Keratinocyte (primary cell): ENCODE measurements at regions not wholly inside any gene's neighbourhood (a gene's known extent, or its start where the extent isn't known, plus 50 kb on each side); places are given as distances from the start of the nearest gene placed in this dataset.
A peak's percentile ranks its signal among the peaks of the same experiment; 100 is the strongest.

Experiments
- DNase-seq: peaks from one replicate; pipeline ENCODE4 v3.0.0-alpha.2; 2011; ENCODE audit warnings: low read depth, missing footprints, low spot score
- FAIRE-seq: peaks from 2 replicates; lab custom pipeline; 2011; peaks lifted over from hg19 to GRCh38; lab: Jason Lieb, UNC
- H2AFZ ChIP-seq: 2 replicates; pipeline ENCODE4 v1.6.0; 2012; ENCODE audit warnings: low read length, control low read depth, inconsistent platforms; ENCODE audit not compliant: control insufficient read depth
- H3K27ac ChIP-seq: 2 replicates; pipeline ENCODE4 v1.5.1; 2011; ENCODE audit warnings: low read length; ENCODE audit not compliant: control insufficient read depth, insufficient read depth
- H3K27me3 ChIP-seq: 3 replicates; pipeline ENCODE4 v1.6.0; 2011; ENCODE audit warnings: low read length; ENCODE audit not compliant: control insufficient read depth, insufficient read depth; ENCODE audit errors: extremely low read depth
- H3K36me3 ChIP-seq, 2 experiments: 2 replicates in 1 of 2; 3 replicates in 1 of 2; pipeline ENCODE4 v1.5.1; 2011; ENCODE audit warnings: low read length in 2 of 2, mild to moderate bottlenecking in 1 of 2; ENCODE audit not compliant: control insufficient read depth in 2 of 2, insufficient read depth in 2 of 2; ENCODE audit errors: extremely low read depth in 1 of 2
- H3K4me1 ChIP-seq: 3 replicates; pipeline ENCODE4 v1.5.1; 2011; ENCODE audit warnings: low read length; ENCODE audit not compliant: control insufficient read depth, insufficient read depth; ENCODE audit errors: extremely low read depth
- H3K4me2 ChIP-seq: 3 replicates; pipeline ENCODE4 v1.6.0; 2011; ENCODE audit warnings: low read depth, low read length; ENCODE audit not compliant: control insufficient read depth, insufficient read depth; ENCODE audit errors: extremely low read depth
- H3K4me3 ChIP-seq, 3 experiments: fragments of 200-600 bp in 1 of 3; sonication (generic) in 1 of 3; 2 replicates in 2 of 3; 3 replicates in 1 of 3; pipeline ENCODE4 v1.5.1; 2011 to 2016; ENCODE audit warnings: low read length in 3 of 3, mild to moderate bottlenecking in 3 of 3, control low read depth in 2 of 3, inconsistent platforms in 1 of 3, low read depth in 1 of 3, mixed read lengths in 1 of 3, mixed run types in 1 of 3, moderate library complexity in 1 of 3; ENCODE audit not compliant: control insufficient read depth in 2 of 3, insufficient read depth in 2 of 3; ENCODE audit errors: extremely low read depth in 1 of 3
- H3K79me2 ChIP-seq: 2 replicates; pipeline ENCODE4 v1.6.0; 2012; ENCODE audit warnings: low read length; ENCODE audit not compliant: control insufficient read depth, insufficient read depth
- H3K9ac ChIP-seq: 3 replicates; pipeline ENCODE4 v1.6.0; 2011; ENCODE audit warnings: low read length; ENCODE audit not compliant: control insufficient read depth, insufficient read depth; ENCODE audit errors: extremely low read depth
- H3K9me1 ChIP-seq: 3 replicates; pipeline ENCODE4 v1.6.0; 2011; ENCODE audit warnings: low read length; ENCODE audit not compliant: control insufficient read depth, insufficient read depth; ENCODE audit errors: extremely low read depth
- H3K9me3 ChIP-seq: 2 replicates; pipeline ENCODE4 v1.5.1; 2012; ENCODE audit warnings: low read depth, low read length; ENCODE audit not compliant: control insufficient read depth
- H4K20me1 ChIP-seq: 3 replicates; pipeline ENCODE4 v1.6.0; 2011; ENCODE audit warnings: low read length; ENCODE audit not compliant: control insufficient read depth, insufficient read depth; ENCODE audit errors: extremely low read depth
- EZH2 ChIP-seq: IDR thresholded peaks from one replicate; pipeline ENCODE4 v1.6.1; 2012; ENCODE audit warnings: inconsistent platforms, mild to moderate bottlenecking, low read length, moderate library complexity
- dilution Hi-C: fragments of 300-500 bp; cut with MboI; formaldehyde crosslinking; loops from one replicate; pipeline ENCODE4 v1.7.0; 2020; ENCODE audit warnings: low sequenced_read_pairs; ENCODE audit not compliant: extremely low pct_ligation_motif_present
- TF ChIP-seq, protein P1 (sequence below), 3 experiments: IDR thresholded peaks in 1 of 3; conservative IDR thresholded peaks in 1 of 3; optimal IDR thresholded peaks in 1 of 3; 2 replicates in 2 of 3; 3 replicates in 1 of 3; pipeline versions ENCODE3 to v1.5.1; 2011; ENCODE audit warnings: low read length in 3 of 3, mild to moderate bottlenecking in 3 of 3, moderate library complexity in 2 of 3, control low read depth in 1 of 3, inconsistent platforms in 1 of 3; ENCODE audit not compliant: insufficient read depth in 2 of 3; ENCODE audit errors: extremely low read depth in 1 of 3

DNA sequence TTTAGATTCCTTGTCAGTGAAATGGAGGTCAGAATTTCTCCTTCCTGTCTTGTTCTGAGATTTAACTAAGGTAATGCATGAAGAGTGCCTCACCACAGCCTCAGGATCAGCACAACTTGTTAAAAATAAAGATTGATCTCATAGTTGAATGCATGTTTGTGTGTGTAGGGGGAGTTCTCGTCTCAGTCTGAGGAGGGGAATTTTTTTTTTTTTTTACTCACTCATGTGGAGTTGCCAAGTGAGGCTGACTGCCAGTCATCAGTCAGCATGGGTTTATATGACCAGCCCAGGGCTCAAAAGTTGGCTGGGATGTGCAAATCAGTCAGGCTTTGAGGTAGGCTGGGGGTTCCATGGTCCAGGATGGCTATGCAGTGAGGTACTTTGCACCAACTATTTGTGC, 113.2 kb downstream of the FANCF start:
- Histone ChIP-seq H3K27ac (no peak overlapping the region), H3K36me3 (no peaks in the 10 kb centered on the region), H3K79me2 (no peaks in the 10 kb centered on the region), H3K4me1 (peaks cover 7% of the 10 kb centered on the region), H4K20me1 (no peaks in the 10 kb centered on the region), H2AFZ (no peak overlapping the region), H3K27me3 (no peaks in the 10 kb centered on the region), H3K9ac (no peak overlapping the region), H3K9me1 (no peaks in the 10 kb centered on the region), H3K4me3 (no peak overlapping the region), H3K9me3 (peaks cover 4% of the 10 kb centered on the region), H3K4me2 (no peak overlapping the region)
- no peak for TF ChIP-seq EZH2
- TF ChIP-seq, protein P1, sequence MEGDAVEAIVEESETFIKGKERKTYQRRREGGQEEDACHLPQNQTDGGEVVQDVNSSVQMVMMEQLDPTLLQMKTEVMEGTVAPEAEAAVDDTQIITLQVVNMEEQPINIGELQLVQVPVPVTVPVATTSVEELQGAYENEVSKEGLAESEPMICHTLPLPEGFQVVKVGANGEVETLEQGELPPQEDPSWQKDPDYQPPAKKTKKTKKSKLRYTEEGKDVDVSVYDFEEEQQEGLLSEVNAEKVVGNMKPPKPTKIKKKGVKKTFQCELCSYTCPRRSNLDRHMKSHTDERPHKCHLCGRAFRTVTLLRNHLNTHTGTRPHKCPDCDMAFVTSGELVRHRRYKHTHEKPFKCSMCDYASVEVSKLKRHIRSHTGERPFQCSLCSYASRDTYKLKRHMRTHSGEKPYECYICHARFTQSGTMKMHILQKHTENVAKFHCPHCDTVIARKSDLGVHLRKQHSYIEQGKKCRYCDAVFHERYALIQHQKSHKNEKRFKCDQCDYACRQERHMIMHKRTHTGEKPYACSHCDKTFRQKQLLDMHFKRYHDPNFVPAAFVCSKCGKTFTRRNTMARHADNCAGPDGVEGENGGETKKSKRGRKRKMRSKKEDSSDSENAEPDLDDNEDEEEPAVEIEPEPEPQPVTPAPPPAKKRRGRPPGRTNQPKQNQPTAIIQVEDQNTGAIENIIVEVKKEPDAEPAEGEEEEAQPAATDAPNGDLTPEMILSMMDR (optimal IDR thresholded peaks at IDR 0.05 in 1 of 3, IDR thresholded peaks at IDR 0.05 in 1 of 3, conservative IDR thresholded peaks at IDR 0.05 in 1 of 3; ENCODE audit: extremely low read depth in 1 of 3, insufficient read depth in 2 of 3, low read length in 3 of 3), result no peak
- no peak for FAIRE-seq
- DNase-seq, result no peak
- dilution Hi-C loops, result no loop called here

DNA sequence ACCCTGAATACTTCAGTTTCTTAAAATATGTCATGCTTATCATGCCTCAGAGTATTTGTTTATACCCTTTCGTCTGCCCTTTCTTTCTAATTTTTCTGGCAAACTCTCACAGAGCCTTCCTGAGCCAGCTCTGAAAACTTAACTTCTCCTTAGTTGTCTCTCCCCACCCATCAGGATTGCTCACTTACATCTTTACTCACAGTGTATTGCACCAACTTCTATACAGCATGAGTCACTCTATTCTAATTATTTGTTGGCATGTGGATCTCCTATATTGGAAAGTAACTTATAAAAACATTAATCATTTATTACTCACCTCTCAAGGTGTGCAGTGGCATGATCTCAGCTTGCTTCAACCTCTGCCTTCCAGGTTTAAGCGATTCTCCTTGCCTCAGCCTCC, 114.9 kb downstream of the FANCF start:
- no peaks in the 10 kb centered on the region for H3K9me1 ChIP-seq
- peak overlapping the region; percentile 78 for H3K4me2 ChIP-seq
- FAIRE-seq, result peak; percentile 70
- no peaks in the 10 kb centered on the region for H4K20me1 ChIP-seq
- no peaks in the 10 kb centered on the region for H3K27me3 ChIP-seq
- H3K79me2 ChIP-seq, result no peaks in the 10 kb centered on the region
- H2AFZ ChIP-seq, result peak overlapping the region; percentile 86
- H3K4me1 ChIP-seq, result peaks cover 7% of the 10 kb centered on the region
- H3K9me3 ChIP-seq, result peaks cover 4% of the 10 kb centered on the region
- peak overlapping the region; percentile 76 for H3K27ac ChIP-seq
- peak overlapping the region; percentile 24 for H3K9ac ChIP-seq
- TF ChIP-seq EZH2, result no peak
- TF ChIP-seq, protein P1 (optimal IDR thresholded peaks at IDR 0.05 in 1 of 3, IDR thresholded peaks at IDR 0.05 in 1 of 3, conservative IDR thresholded peaks at IDR 0.05 in 1 of 3; ENCODE audit: extremely low read depth in 1 of 3, insufficient read depth in 2 of 3, low read length in 3 of 3), result no peak
- dilution Hi-C loops, result no loop called here
- no peaks in the 10 kb centered on the region for H3K36me3 ChIP-seq
- DNase-seq, result peak; percentile 76
- H3K4me3 ChIP-seq, result no peak overlapping the region
